Skeletal muscle cell (primary cell): ENCODE measurements at regions not wholly inside any gene's neighbourhood (a gene's known extent, or its start where the extent isn't known, plus 50 kb on each side); places are given as distances from the start of the nearest gene placed in this dataset.
A peak's percentile ranks its signal among the peaks of the same experiment; 100 is the strongest.
"Not testable (repeated sequence)": the region's sequence is repeated elsewhere in the genome, so short reads cannot be mapped to it uniquely, and the experiment has no call there.

ENCODE experiments used
- DNase-seq: peaks from one replicate; pipeline ENCODE4 v3.0.0-alpha.2; 2010; ENCODE audit warnings: low read depth
- H3K4me3 ChIP-seq: 2 replicates; pipeline ENCODE4 v1.5.1; 2011; ENCODE audit warnings: low read depth, mild to moderate bottlenecking, control low read depth, low read length, moderate library complexity

DNA sequence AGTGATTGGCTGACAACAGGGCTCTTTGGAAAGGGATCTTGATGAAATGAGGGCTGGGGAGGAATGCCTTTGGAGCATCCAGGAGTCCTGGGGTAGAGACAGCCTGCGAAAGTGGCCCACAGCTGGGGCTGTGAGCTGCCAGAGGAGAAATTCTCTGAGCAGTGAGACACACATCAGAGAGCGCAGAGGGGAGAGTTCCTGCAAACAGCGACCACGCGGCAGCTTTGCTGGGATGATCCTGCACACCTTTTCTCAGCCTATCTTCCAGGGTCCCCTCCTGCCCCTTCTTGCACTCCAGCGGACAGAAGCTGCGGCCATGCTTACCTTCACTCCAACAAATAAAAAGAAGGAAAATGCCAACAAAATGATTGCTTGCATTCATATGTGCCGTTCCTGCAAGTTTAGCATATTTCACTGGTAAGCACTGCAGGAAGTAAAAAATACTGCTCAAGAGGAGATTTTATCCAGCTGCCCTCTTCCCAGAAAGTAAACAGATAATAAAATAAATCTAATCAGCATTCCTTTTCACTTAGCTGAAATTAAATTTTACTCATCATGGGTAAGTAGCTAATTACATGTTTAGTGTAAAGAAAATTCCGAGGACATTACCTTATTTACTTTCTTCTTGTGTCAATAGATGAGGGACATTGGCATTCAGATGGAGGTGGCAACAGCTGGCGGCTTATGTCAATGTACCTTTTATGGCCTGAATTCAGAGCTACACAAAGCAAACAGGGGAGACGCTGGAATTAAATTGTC lies 339.9 kb upstream of the ARID1B start:
- H3K4me3 ChIP-seq: no peak overlapping the region

DNA sequence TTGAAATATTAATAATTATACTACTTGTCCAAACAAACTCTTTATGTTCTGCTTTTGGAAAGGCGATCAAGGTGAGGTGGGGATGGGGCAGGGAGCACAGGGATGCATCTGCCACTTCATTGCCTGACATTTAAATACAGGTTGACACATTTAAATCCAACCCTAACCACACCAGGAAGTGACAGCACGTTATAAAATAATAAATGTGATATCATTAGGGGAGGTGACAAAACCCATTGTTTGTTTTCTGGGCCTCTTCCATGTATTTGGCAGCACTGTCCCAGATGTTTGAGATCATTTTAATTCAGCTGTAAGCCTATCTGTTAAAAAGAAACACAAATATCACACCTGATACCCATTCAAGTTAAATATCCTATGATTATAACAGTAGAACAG lies 342.4 kb upstream of the ARID1B start:
- H3K4me3 ChIP-seq: no peak overlapping the region
- no peak for DNase-seq

More for the DNA sequence above, 339.9 kb upstream of the ARID1B start:
- DNase-seq: no peak

DNA sequence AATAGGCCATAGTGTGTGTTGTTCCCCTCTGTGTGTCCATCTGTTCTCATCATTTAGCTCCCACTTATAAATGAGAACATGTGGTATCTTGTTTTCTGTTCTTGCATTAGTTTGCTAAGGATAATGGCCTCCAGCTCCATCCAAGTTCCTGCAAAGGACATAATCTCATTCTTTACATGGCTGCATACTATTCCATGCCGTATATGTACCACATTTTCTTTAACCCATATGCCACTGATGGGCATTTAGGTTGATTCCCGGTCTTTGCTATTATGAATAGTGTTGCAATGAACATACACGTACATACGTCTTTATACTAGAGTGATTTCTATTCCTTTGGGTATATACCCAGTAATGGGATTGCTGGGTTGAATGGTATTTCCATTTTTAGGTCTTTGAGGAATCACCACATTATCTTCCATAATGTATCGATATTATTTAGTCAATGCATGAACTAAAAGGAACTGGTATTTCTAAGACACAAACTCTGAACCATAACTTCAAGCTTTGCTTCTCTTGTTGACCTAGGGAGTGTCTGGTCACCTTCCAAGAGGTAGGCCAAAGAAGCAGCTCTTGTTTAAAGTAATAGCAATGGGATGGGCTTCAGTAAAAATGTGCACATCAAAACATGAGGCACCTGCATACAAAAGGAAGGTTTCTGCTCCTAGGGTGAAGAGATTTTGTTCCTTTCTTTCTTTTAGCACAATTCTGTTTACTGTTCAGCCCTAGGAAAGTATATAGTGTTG lies 343.0 kb upstream of the ARID1B start:
- DNase-seq: no peak
- H3K4me3 ChIP-seq: no peak overlapping the region

DNA sequence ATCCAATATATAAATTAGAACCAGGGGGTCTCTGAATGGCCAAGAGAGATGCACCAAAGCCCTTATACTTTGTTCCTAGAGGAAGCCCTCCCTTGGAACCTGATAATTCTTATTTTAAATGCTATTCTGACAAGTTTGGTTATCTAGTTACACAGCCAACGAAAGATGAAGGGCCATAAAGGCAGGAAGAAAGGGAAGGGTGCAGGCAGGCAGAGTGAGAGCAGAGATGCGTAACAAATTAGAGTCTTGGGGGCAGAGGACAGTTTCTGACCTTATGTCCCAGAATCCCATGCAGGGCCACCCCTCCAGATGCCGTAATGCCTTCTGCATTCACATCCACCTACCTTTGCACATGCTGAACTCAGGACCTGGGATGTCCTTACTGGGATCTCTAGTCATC lies 344.6 kb upstream of the ARID1B start:
- DNase-seq: no peak
- H3K4me3 ChIP-seq: no peak overlapping the region

DNA sequence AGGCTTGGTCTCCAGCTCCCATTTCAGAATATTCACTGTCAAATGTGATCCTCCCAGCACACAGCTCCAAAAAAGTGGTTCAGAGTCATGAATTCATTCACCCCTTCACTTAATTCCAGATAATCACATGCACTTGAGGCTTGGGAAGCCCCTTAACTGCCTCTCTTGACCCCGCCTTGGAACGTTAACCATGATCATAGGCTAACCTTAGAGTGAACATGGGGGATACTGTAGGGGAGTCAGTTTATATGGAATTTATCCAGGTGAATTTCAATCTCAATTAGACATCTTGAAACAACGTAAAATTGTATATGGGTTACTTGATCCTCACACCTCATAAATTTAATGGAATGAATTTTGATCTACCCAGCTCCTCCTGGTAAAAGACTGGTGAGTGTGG lies 346.8 kb upstream of the ARID1B start:
- no peak overlapping the region for H3K4me3 ChIP-seq
- no peak for DNase-seq

DNA sequence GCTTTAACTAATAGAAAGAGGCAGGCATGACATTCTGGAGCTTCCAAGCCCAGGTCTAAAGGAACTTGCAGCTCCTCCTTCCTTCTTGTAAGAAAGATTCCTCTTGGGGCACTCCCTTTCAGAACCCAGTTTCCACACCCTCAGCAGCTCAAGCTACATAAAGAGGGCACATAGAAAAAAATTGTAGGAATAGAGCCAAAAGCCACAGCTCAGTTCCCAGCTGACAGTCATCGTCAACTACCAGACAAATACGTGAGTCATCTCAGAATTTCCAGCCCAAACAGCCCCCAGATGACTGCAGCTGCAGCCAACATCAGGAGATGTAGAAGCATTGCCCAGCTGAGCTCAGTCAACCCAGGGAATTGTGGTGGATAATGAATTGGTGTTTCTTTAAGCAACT lies 349.8 kb upstream of the ARID1B start:
- DNase-seq: peak; percentile 75
- H3K4me3 ChIP-seq: no peak overlapping the region

DNA sequence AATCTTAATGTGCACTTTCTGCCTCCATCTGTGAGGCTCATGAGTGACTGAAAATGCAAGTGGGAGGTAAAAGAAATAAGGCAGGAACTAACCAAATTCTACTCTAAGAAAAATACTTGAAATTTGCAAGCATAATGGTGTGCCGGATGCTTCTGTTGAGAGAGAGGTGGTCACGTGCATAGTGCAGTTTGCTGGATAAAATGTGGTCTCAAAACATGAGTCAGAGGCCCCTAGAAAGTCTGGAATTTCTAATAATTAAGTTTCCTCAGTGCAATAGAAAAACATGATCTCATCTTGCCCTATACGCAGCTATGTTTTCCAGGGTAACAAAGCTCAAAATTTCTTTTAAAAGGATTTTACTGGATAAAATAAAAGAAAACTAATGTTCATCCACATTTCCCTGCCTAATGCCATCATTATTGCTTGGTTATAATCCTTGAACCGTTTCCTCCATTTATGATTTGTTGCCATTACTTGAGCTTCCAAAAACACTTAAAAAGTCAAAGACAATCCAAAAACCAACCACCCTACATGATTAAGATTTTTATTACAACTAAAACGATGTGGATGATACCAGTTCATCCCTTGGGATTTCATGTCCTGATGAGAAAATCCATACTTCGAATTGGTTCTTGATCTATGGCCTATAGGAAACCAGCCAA lies 351.7 kb upstream of the ARID1B start:
- no peak overlapping the region for H3K4me3 ChIP-seq
- DNase-seq: peak; percentile 48

DNA sequence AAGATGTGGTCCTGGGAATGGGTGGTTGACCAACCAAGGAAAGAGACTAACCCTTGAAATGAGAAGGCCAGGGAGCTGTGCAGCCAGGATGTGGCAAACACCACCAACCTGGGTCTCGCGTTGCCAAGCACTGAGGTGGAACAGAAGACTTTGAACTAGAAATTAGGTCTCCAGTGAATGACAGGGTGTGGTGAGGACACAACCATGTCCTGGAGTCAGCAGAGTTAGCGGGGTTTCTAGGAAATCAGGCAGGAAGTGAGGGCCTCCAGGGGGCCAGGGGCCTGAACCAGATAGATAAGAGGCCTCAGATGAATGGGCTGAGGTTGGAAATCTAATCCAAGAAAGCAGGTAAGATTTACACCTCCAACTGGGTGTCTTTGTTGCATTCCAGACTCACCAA lies 353.3 kb upstream of the ARID1B start:
- no peak overlapping the region for H3K4me3 ChIP-seq
- DNase-seq: no peak

DNA sequence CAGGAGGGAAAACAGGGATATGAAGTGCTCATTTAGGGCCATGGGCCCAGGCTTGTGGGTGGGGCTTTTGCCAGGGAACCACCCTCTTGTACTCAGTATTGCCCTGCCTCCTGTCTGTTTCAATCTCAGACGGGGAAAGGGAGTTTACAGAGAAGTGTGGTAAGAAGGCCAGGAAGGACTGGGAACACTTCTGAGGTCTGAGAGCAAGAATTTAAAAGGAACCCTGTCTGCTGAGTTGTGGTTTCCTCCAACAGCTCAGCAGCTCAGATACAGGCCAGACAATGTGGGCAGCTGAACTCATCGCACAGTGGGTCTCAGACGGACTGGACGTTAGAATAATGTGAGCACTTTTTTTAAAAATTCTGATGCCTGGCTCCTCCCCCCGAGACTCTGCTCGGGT lies 354.1 kb upstream of the ARID1B start:
- DNase-seq: no peak
- H3K4me3 ChIP-seq: no peak overlapping the region

DNA sequence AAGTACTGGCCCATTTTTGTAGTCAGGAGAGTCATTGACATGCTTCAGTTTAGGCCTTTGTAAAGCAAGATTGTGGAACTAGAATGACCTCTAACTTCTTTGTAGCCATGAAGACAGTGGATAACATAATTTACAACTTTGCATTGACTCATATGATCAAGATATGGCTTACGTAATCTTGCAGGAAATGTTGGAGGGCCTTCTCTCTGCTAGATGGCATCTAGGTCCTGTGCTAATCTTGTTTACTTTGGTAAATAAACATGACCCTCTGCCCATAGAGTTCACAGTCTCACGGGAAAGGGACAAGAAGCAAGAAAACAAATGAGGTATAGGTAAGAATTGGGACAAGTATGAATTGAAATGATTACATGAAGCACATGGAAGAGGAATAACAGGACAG lies 355.2 kb upstream of the ARID1B start:
- H3K4me3 ChIP-seq: no peak overlapping the region
- DNase-seq: no peak

DNA sequence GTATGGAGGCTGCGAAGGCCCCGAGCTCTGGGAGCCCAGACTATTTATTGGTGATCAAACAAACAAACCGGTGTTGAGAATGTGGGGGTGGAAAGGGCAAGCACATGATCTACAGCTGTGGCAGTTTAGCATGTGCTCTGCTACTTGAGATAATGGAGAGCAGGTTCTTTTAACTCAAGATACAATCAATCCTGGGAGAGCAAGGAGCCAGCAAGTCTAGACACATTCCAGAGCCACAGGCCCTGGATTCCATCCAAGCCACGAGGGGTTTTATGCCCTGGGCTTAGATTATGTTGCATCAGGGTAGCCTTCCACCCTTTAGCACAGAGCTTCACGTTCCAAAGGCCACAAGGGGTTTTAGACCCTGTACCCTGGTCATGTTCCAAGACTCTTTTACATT lies 355.9 kb upstream of the ARID1B start:
- DNase-seq, H3K4me3 ChIP-seq: not testable (repeated sequence)

DNA sequence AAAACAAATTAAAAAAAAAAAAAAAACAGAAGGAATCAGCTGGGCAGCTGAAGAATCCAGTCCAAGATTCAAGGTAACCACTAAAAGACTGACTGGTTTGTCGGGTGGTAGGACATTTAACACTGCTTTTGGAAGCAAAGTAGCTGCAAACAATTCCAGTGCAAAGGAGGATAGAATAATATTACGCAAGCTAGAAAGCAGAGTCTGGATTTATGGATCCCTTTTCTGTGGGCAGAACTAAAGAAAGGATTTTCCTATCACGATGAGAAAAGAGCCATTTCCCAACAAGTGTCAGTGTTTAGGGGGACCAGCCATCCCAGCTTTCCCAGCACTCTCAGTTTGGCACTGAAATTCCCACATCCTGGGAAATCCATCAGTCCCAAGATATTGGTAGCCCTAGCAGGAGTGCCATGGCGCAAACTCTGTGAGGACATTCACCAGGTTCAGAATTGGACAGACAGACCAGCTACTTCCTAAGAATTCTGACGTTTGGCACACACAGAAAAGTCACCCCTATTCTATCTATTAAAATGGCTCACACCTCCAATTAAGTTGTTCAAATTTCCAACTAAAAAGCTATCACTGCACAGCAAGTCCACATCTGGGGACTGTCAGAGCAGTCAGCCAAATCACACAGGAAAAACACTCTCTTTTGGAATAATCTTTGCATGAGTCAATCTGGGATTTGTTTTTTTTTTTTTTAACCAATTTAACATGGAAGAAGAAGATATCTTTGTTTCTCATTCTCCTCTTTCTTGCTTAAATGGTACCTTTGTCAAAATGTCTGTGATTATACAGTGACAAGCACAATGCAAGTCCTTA lies 356.8 kb upstream of the ARID1B start:
- DNase-seq: no peak
- H3K4me3 ChIP-seq: no peak overlapping the region

DNA sequence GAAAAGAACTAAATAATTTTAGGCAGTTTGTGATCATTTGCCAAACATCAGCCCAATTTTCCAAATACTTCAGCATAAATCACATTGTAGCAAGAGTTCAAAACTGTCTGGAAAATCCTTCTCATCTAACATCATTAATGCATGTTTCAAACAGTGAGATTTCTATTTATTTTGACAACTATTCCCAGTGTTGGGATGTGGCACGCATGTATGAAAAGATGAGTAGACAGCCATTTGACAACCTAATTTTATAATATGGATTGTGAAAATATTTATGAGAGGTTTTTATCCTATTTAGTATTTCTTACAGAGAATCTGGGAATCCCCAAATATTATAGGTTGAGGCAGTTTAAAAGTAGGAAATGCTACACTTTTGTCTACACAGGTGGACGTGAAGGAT lies 357.6 kb upstream of the ARID1B start:
- no peak for DNase-seq
- no peak overlapping the region for H3K4me3 ChIP-seq

DNA sequence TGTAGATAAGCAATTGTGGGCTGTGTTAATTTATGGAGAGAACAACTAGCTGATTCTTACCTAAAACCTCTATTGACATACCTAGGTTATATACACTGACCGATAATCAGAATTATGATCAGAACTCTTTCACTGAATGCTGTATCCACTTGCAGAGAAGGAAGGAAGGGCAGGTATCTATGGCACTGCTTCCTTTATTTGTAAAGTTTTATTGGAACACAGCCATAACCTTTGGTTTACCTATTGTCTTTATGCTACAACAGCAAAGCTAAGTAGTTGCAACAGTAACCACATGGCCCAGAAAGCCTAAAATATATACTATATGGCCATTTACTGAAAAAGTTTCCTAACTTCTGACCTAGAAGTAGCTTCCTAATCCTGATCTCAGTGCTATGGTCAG lies 358.9 kb upstream of the ARID1B start:
- DNase-seq: no peak

DNA sequence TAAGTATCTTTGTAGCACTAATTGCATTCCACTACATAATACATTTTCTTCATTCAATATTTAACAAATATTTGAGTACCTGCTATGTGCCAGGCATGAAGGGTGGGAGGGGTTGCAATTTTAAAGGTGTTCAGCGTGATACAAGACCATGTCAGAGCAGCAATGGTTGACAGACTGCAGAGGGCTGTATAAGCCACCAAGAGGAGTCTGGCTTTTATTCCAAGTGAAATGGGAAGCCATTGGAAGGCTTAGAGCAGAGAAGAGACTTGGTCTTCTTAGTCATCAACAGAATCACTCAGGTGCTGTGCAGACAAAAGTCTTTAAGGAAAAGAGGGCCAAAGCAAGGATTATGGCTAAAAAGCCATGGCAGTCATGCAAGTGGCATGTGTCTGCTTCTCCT lies 360.8 kb upstream of the ARID1B start:
- no peak for DNase-seq
- H3K4me3 ChIP-seq: no peak overlapping the region

More for the DNA sequence above, 358.9 kb upstream of the ARID1B start:
- H3K4me3 ChIP-seq: no peak overlapping the region

DNA sequence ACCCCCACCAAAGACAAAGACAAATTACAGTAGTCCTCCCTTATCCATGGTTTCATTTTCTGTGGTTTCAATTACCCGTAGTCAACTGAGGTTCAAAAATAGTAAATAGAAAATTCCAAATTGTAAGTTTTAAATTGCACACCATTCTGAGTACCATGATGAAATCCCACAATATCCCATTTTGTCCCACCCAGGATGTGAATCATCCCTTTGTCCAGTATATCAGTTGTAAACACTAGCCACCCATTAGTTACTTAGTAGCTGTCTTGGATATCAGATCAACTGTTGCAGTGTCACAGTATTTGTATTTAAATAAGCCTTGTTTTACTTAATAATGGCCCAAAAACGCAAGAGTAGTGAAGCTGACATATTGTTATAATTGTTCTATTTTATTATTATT lies 364.0 kb upstream of the ARID1B start:
- no peak overlapping the region for H3K4me3 ChIP-seq
- no peak for DNase-seq

DNA sequence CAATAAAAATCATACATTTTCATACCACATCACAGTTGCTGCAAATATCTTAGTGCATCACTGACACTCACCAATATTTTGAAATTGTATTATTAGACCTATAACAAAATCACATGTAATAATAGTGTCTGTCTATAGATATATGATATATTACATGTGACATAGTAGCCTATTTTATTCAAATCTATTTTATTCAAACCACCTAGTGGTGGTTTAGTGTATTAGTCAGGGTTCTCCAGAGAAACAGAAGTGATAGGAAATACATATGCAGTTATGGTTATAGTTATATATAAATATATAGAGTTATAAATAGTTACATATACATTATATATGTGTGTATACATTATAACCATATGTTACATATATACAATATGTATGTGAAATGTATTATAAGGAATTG lies 366.5 kb upstream of the ARID1B start:
- no peak for DNase-seq

DNA sequence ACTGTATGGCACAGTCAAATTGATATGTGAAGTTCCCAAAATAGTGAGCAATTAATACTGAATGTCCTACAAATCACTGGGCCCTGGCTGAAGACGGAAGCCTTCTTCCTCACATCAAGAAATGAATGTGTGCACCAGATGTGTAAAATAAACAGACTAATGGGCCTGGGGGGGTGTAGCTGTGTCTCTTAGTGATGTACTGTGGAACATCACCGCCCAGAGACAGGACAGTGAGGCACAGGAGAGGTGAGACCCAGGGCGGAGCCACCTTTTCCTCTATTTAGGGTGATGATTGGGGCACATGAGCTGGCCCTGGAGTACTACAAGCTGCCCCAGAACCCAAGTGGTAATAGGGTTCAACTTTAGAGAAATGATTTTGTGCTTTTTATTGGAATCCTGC lies 368.5 kb upstream of the ARID1B start:
- DNase-seq: no peak
- no peak overlapping the region for H3K4me3 ChIP-seq

More for the DNA sequence above, 366.5 kb upstream of the ARID1B start:
- no peak overlapping the region for H3K4me3 ChIP-seq

DNA sequence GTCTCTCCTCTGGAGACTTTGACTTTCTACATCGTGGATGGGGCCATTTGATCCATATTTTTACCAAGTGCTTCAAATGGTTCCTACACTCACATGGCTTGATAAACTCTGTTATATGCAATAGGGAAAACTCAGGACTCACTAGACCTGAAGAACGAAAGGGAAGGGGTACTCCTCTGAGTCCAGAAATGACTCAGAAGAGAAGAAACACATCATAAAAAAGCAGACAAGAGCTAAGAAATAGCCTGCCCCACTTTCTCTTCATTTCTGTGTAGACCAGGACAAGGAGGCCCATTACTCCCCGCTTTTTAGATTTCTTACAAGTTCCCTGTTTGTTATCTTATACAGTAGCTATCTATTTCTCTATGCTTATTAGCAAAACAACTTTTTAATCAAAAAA lies 369.8 kb upstream of the ARID1B start:
- no peak for DNase-seq
- H3K4me3 ChIP-seq: no peak overlapping the region

DNA sequence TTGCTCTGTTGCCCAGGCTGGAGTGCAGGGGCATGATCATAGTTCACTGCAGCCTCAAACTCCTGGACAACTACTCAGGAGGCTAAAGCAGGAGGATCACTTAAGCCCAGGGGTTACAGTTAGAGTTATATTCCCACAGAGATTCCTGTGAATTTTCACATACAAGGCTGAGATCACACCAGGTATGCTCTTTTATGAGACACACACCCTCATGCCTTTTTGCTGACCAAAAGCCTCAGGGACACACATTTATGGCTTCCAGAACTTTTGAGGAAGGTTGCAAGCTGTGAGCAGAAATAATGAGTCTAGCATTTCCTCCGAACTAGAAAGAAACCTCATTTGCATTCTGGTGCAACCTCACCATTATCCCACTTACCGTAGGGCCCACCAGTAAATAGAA lies 370.5 kb upstream of the ARID1B start:
- DNase-seq: no peak
- H3K4me3 ChIP-seq: no peak overlapping the region
